ENCODE measurements at regions not wholly inside any gene's neighbourhood (a gene's known extent, or its start where the extent isn't known, plus 50 kb on each side); places are given as distances from the start of the nearest gene placed in this dataset.
A peak's percentile ranks its signal among the peaks of the same experiment; 100 is the strongest.
"Not testable (repeated sequence)": the region's sequence is repeated elsewhere in the genome, so short reads cannot be mapped to it uniquely, and the experiment has no call there.

GRCh38 chr4:123234955-123235354 lies 161.6 kb upstream of the SPRY1 start:
- no peaks in the 10 kb centered on the region for H3K9me3 Mint-ChIP-seq (ENCODE audit: unreplicated experiment)
- H3K27me3 Mint-ChIP-seq (ENCODE audit: low read depth, unreplicated experiment): no peaks in the 10 kb centered on the region
- Histone ChIP-seq H3K4me1 (ENCODE audit: insufficient read depth, low read length) (peaks cover 7% of the 10 kb centered on the region), H3K9me3 (ENCODE audit: insufficient read depth, low read depth, low read length) (no peaks in the 10 kb centered on the region), H4K20me1 (ENCODE audit: insufficient read depth, low read length) (no peaks in the 10 kb centered on the region), H3K4me3 (ENCODE audit: insufficient read depth, low read depth, low read length) (no peak overlapping the region), H3K4me2 (ENCODE audit: low read length) (peak overlapping the region; percentile 5), H3K9ac (ENCODE audit: low read length) (no peak overlapping the region), H3K79me2 (ENCODE audit: insufficient read depth, low read length) (no peaks in the 10 kb centered on the region), H3K27me3 (ENCODE audit: insufficient read depth, low read length) (no peaks in the 10 kb centered on the region), H2AFZ (ENCODE audit: low read depth, low read length) (no peak overlapping the region), H3K27ac (ENCODE audit: low read depth, low read length) (peak overlapping the region; percentile 25), H3K36me3 (ENCODE audit: insufficient read depth, low read length) (no peaks in the 10 kb centered on the region)
- H3K27ac Mint-ChIP-seq (ENCODE audit: unreplicated experiment): no peak overlapping the region
- no peaks in the 10 kb centered on the region for H3K36me3 Mint-ChIP-seq (ENCODE audit: low read depth, unreplicated experiment)
- peaks cover 45% of the 10 kb centered on the region for H3K4me1 Mint-ChIP-seq (ENCODE audit: low read depth, unreplicated experiment)
- no peak overlapping the region for H3K4me3 Mint-ChIP-seq (ENCODE audit: unreplicated experiment)
- FAIRE-seq (no peak), DNase-seq (ENCODE audit: low read depth) (peak; percentile 22)
- TF ChIP-seq EZH2 (IDR thresholded peaks at IDR 0.05; ENCODE audit: insufficient read depth, low read length) (no peak), CTCF (IDR thresholded peaks at IDR 0.05; ENCODE audit: insufficient read depth, low read depth, low read length) (no peak)

GRCh38 chr4:123235431-123235830 lies 161.2 kb upstream of the SPRY1 start:
- Mint-ChIP-seq H3K9me3 (ENCODE audit: unreplicated experiment) (no peaks in the 10 kb centered on the region), H3K27me3 (ENCODE audit: low read depth, unreplicated experiment) (no peaks in the 10 kb centered on the region), H3K4me3 (ENCODE audit: unreplicated experiment) (no peak overlapping the region), H3K27ac (ENCODE audit: unreplicated experiment) (peak overlapping the region; percentile 70), H3K36me3 (ENCODE audit: low read depth, unreplicated experiment) (no peaks in the 10 kb centered on the region), H3K4me1 (ENCODE audit: low read depth, unreplicated experiment) (peaks cover 43% of the 10 kb centered on the region)
- H3K36me3 ChIP-seq (ENCODE audit: insufficient read depth, low read length): no peaks in the 10 kb centered on the region
- TF ChIP-seq EZH2 (IDR thresholded peaks at IDR 0.05; ENCODE audit: insufficient read depth, low read length): no peak
- no peak for TF ChIP-seq CTCF (IDR thresholded peaks at IDR 0.05; ENCODE audit: insufficient read depth, low read depth, low read length)
- peak overlapping the region; percentile 25 for H3K27ac ChIP-seq (ENCODE audit: low read depth, low read length)
- peak; percentile 93 for FAIRE-seq
- peak; percentile 84 for DNase-seq (ENCODE audit: low read depth)
- H4K20me1 ChIP-seq (ENCODE audit: insufficient read depth, low read length): no peaks in the 10 kb centered on the region
- H3K27me3 ChIP-seq (ENCODE audit: insufficient read depth, low read length): no peaks in the 10 kb centered on the region
- H3K9me3 ChIP-seq (ENCODE audit: insufficient read depth, low read depth, low read length): no peaks in the 10 kb centered on the region
- H3K4me3 ChIP-seq (ENCODE audit: insufficient read depth, low read depth, low read length): no peak overlapping the region
- H3K79me2 ChIP-seq (ENCODE audit: insufficient read depth, low read length): no peaks in the 10 kb centered on the region
- peak overlapping the region; percentile 5 for H3K4me2 ChIP-seq (ENCODE audit: low read length)
- no peak overlapping the region for H3K9ac ChIP-seq (ENCODE audit: low read length)
- no peak overlapping the region for H2AFZ ChIP-seq (ENCODE audit: low read depth, low read length)
- H3K4me1 ChIP-seq (ENCODE audit: insufficient read depth, low read length): peaks cover 7% of the 10 kb centered on the region

- Mint-ChIP-seq H3K27me3 (ENCODE audit: low read depth, unreplicated experiment) (no peaks in the 10 kb centered on the region), H3K4me1 (ENCODE audit: low read depth, unreplicated experiment) (peaks cover 32% of the 10 kb centered on the region), H3K27ac (ENCODE audit: unreplicated experiment) (no peak overlapping the region), H3K4me3 (ENCODE audit: unreplicated experiment) (no peak overlapping the region), H3K36me3 (ENCODE audit: low read depth, unreplicated experiment) (no peaks in the 10 kb centered on the region), H3K9me3 (ENCODE audit: unreplicated experiment) (peaks cover 2% of the 10 kb centered on the region)
- H3K27me3 ChIP-seq (ENCODE audit: insufficient read depth, low read length): no peaks in the 10 kb centered on the region
- H3K9ac ChIP-seq (ENCODE audit: low read length): no peak overlapping the region
- no peaks in the 10 kb centered on the region for H3K79me2 ChIP-seq (ENCODE audit: insufficient read depth, low read length)
- FAIRE-seq (no peak), DNase-seq (ENCODE audit: low read depth) (no peak)
- H3K9me3 ChIP-seq (ENCODE audit: insufficient read depth, low read depth, low read length): no peaks in the 10 kb centered on the region
- no peak overlapping the region for H3K4me3 ChIP-seq (ENCODE audit: insufficient read depth, low read depth, low read length)
- H4K20me1 ChIP-seq (ENCODE audit: insufficient read depth, low read length): no peaks in the 10 kb centered on the region
- TF ChIP-seq CTCF (IDR thresholded peaks at IDR 0.05; ENCODE audit: insufficient read depth, low read depth, low read length) (no peak), EZH2 (IDR thresholded peaks at IDR 0.05; ENCODE audit: insufficient read depth, low read length) (no peak)
- no peak overlapping the region for H3K4me2 ChIP-seq (ENCODE audit: low read length)
- H2AFZ ChIP-seq (ENCODE audit: low read depth, low read length): no peak overlapping the region
- H3K36me3 ChIP-seq (ENCODE audit: insufficient read depth, low read length): no peaks in the 10 kb centered on the region
- H3K27ac ChIP-seq (ENCODE audit: low read depth, low read length): no peak overlapping the region
- H3K4me1 ChIP-seq (ENCODE audit: insufficient read depth, low read length): peaks cover 7% of the 10 kb centered on the region
These were observed 160.0 kb upstream of the SPRY1 start for GRCh38 chr4:123236606-123237005.

- H2AFZ ChIP-seq (ENCODE audit: low read depth, low read length); DNase-seq (ENCODE audit: low read depth); H3K79me2 ChIP-seq (ENCODE audit: insufficient read depth, low read length); H3K36me3 ChIP-seq (ENCODE audit: insufficient read depth, low read length); H3K4me2 ChIP-seq (ENCODE audit: low read length); H3K27me3 ChIP-seq (ENCODE audit: insufficient read depth, low read length); H3K4me3 ChIP-seq (ENCODE audit: insufficient read depth, low read depth, low read length); H3K9me3 Mint-ChIP-seq (ENCODE audit: unreplicated experiment); H3K4me1 Mint-ChIP-seq (ENCODE audit: low read depth, unreplicated experiment); H3K27me3 Mint-ChIP-seq (ENCODE audit: low read depth, unreplicated experiment); H3K27ac Mint-ChIP-seq (ENCODE audit: unreplicated experiment); H3K36me3 Mint-ChIP-seq (ENCODE audit: low read depth, unreplicated experiment); H3K4me3 Mint-ChIP-seq (ENCODE audit: unreplicated experiment); H4K20me1 ChIP-seq (ENCODE audit: insufficient read depth, low read length); H3K4me1 ChIP-seq (ENCODE audit: insufficient read depth, low read length); H3K9ac ChIP-seq (ENCODE audit: low read length); H3K27ac ChIP-seq (ENCODE audit: low read depth, low read length); H3K9me3 ChIP-seq (ENCODE audit: insufficient read depth, low read depth, low read length); FAIRE-seq: not testable (repeated sequence)
These were observed 156.3 kb upstream of the SPRY1 start for GRCh38 chr4:123240286-123240685.

Measured in astrocyte (in vitro differentiated cells and primary cell).